ENCODE measurements at regions not wholly inside any gene's neighbourhood (a gene's known extent, or its start where the extent isn't known, plus 50 kb on each side); places are given as distances from the start of the nearest gene placed in this dataset.

DNA sequence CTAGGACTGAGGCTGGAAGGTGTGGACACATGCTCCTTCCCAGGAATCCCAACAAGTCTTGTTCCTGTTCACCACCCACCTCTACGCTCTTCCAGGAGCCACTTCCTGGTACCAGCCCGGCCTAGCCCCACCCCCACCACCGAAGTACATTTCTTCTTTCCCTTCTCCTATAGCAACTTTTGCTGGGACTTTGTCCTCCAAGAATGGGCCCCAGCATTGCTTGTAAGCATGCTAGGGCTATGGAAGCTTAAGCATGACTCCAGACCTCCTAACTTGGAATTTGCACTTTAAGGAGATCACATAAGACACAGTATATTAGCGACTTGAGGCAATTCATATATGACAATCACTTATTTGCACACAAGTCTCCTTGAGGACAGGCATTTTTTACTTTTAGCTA, 462.0 kb upstream of the ARID1B start:
- Mint-ChIP-seq H3K4me3 (ENCODE audit: low read depth) (no peak overlapping the region), H3K9me3 (no peaks in the 10 kb centered on the region), H3K27me3 (ENCODE audit: low read depth) (no peaks in the 10 kb centered on the region), H3K36me3 (ENCODE audit: low read depth) (no peaks in the 10 kb centered on the region), H3K4me1 (ENCODE audit: low read depth) (no peaks in the 10 kb centered on the region), H3K27ac (no peak overlapping the region)
- DNase-seq (ENCODE audit: low spot score) = no peak
- intact Hi-C loops (cut with micrococcal nuclease) = no loop called here

DNA sequence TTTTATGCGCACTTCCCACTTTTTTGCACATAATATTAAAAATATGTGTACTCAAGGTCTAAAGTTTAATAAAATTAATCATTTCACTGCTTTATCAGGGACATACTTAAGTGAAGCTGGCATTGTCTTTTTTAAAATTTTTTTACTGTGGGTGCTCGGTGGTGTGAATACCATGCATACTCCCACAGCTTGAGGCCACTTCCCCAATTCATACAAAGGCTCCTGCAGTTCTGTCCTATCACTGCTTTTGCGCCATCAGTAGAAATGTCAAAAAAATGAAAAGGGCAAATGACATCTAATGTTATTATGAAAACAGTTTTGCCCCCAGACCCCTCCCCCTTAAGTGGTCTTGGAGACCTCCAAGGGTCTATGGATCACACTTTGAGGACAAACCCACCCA, 464.1 kb upstream of the ARID1B start:
- Mint-ChIP-seq H3K4me3 (ENCODE audit: low read depth) (no peak overlapping the region), H3K4me1 (ENCODE audit: low read depth) (no peaks in the 10 kb centered on the region), H3K36me3 (ENCODE audit: low read depth) (no peaks in the 10 kb centered on the region), H3K9me3 (no peaks in the 10 kb centered on the region), H3K27ac (no peak overlapping the region), H3K27me3 (ENCODE audit: low read depth) (no peaks in the 10 kb centered on the region)
- intact Hi-C loops (cut with micrococcal nuclease) = no loop called here
- no peak for DNase-seq (ENCODE audit: low spot score)

DNA sequence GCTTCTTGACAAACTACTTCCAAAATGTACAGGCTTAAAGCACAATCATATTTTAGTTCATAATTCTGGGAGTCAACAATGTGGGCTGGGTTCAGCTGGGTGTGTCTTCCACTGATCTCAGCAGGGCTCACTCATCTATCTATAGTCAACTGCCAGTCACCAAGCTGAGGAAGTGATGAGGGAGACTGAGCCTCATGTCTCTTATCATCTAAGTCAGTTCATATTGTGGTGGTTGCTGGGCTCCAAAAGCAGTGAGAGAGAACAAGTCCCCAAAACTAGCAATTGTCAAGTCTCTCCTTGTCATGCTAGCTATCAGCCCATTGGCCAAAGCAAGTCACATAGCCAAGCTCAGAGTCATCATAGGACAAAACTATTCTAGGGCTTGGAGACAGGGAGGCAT, 465.9 kb upstream of the ARID1B start:
- Mint-ChIP-seq H3K4me1 (ENCODE audit: low read depth) (no peaks in the 10 kb centered on the region), H3K4me3 (ENCODE audit: low read depth) (no peak overlapping the region), H3K27me3 (ENCODE audit: low read depth) (no peaks in the 10 kb centered on the region), H3K9me3 (no peaks in the 10 kb centered on the region), H3K36me3 (ENCODE audit: low read depth) (no peaks in the 10 kb centered on the region), H3K27ac (no peak overlapping the region)
- DNase-seq (ENCODE audit: low spot score) = no peak
- intact Hi-C loops (cut with micrococcal nuclease) = no loop called here

DNA sequence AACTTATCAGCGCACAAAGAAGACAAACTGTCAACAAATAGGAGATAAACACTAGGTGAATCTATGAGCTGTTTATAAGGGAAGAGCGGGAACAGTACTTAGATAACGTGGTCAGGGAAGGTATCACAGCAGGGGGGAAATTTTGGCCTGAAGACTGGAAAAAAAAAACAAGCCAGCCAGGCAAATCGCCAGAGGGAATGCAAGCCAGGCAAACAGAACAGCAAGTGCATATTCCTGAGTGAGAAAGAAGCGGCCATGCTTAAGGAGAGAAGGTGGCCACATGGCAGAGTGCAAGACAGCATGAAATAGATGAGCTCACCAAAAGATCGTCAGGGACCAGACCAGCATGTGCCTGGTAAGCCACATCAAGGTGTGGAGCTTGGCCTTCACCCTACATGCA, 466.5 kb upstream of the ARID1B start:
- Mint-ChIP-seq H3K4me3 (ENCODE audit: low read depth) (no peak overlapping the region), H3K27me3 (ENCODE audit: low read depth) (no peaks in the 10 kb centered on the region), H3K27ac (no peak overlapping the region), H3K4me1 (ENCODE audit: low read depth) (no peaks in the 10 kb centered on the region), H3K9me3 (no peaks in the 10 kb centered on the region), H3K36me3 (ENCODE audit: low read depth) (no peaks in the 10 kb centered on the region)
- no peak for DNase-seq (ENCODE audit: low spot score)
- intact Hi-C loops (cut with micrococcal nuclease) = no loop called here

DNA sequence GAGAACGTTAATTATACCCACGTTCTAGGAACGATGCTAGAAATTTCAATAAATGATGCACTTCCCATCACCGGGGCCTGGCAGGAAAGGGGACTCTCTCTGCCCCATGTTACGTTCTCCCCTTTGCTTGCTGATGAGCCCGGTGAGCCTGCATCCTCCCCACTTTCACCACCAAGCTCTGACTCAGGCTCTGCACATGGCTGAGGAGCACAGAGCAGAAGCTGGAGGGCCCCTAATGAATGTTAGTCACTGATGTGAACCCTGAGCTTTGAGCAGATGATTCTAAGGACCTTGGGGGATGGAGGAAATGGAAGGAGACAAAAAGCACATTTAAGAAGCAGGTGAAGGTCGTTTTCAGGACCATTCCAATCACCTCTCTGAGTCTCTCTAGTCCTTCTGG, 468.2 kb upstream of the ARID1B start:
- Mint-ChIP-seq H3K9me3 (no peaks in the 10 kb centered on the region), H3K27ac (no peak overlapping the region), H3K4me3 (ENCODE audit: low read depth) (no peak overlapping the region), H3K4me1 (ENCODE audit: low read depth) (no peaks in the 10 kb centered on the region), H3K36me3 (ENCODE audit: low read depth) (no peaks in the 10 kb centered on the region), H3K27me3 (ENCODE audit: low read depth) (no peaks in the 10 kb centered on the region)
- intact Hi-C loops (cut with micrococcal nuclease) = no loop called here
- DNase-seq (ENCODE audit: low spot score) = no peak

DNA sequence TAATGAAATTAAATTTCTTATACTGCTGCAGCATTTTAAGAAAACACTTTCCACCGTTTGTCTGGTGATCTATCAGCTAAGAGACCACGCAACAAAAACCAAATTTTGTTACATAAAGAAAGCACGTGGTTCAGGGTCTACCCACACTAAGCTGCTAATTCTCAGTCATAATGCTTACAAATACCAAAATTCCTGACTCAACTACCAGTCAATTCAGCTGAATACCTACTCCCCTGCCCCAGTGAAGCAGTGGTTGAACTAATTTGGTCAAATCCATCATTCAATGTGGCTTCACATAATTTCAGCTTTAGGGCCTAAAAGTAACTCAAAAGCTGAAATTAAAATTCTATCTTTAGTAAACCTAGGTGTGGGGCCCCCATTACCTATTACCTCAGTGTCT, 468.6 kb upstream of the ARID1B start:
- H3K4me1 Mint-ChIP-seq (ENCODE audit: low read depth) = no peaks in the 10 kb centered on the region
- no peaks in the 10 kb centered on the region for H3K36me3 Mint-ChIP-seq (ENCODE audit: low read depth)
- no peak for DNase-seq (ENCODE audit: low spot score)
- H3K4me3 Mint-ChIP-seq (ENCODE audit: low read depth) = no peak overlapping the region
- H3K9me3 Mint-ChIP-seq = no peaks in the 10 kb centered on the region
- intact Hi-C loops (cut with micrococcal nuclease) = no loop called here
- H3K27me3 Mint-ChIP-seq (ENCODE audit: low read depth) = no peaks in the 10 kb centered on the region
- no peak overlapping the region for H3K27ac Mint-ChIP-seq

DNA sequence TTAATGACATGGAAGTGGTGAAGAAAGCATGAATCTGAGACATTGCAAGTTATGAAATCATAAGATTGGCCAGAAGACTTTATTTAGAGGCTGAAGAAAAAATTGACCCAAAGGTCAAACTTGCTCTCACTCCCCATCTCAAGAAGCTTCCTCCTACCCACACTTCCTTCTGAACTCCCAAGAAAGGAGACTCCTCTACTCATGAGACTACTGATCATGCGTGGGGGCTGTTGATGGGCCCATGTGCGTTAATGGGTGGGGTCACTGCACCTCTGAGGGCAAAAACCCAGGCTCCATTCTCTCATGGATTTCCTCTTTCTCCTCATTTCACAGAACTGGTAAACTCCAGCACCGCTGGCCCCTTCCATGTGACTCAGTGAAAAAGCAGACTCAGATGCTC, 470.6 kb upstream of the ARID1B start:
- H3K9me3 Mint-ChIP-seq = no peaks in the 10 kb centered on the region
- no peaks in the 10 kb centered on the region for H3K4me1 Mint-ChIP-seq (ENCODE audit: low read depth)
- no peaks in the 10 kb centered on the region for H3K36me3 Mint-ChIP-seq (ENCODE audit: low read depth)
- intact Hi-C loops (cut with micrococcal nuclease) = no loop called here
- H3K4me3 Mint-ChIP-seq (ENCODE audit: low read depth) = no peak overlapping the region
- no peak overlapping the region for H3K27ac Mint-ChIP-seq
- no peak for DNase-seq (ENCODE audit: low spot score)
- H3K27me3 Mint-ChIP-seq (ENCODE audit: low read depth) = no peaks in the 10 kb centered on the region

DNA sequence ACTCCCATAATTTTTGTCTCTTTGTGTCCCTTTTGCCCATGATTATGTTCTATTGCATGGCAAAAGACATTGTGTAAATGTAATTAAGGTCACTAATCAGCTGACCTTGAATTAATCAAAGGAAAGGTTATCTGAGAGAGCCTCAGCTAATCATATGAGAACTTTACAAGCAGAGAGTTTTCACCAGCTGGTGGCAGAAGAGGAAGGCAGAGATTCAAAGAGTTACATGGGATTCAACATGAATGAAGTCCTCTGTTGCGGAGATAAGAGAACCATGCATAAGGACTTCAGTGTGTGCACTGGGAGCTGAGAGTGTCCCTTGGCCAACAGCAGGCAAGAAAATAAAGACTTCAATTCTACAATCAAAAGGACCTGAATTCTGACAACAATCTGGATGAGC, 494.1 kb upstream of the ARID1B start:
- H3K27ac Mint-ChIP-seq = no peak overlapping the region
- intact Hi-C loops (cut with micrococcal nuclease) = no loop called here
- peaks cover 1% of the 10 kb centered on the region for H3K9me3 Mint-ChIP-seq
- DNase-seq (ENCODE audit: low spot score) = no peak
- H3K36me3 Mint-ChIP-seq (ENCODE audit: low read depth) = no peaks in the 10 kb centered on the region
- no peak overlapping the region for H3K4me3 Mint-ChIP-seq (ENCODE audit: low read depth)
- no peaks in the 10 kb centered on the region for H3K27me3 Mint-ChIP-seq (ENCODE audit: low read depth)
- no peaks in the 10 kb centered on the region for H3K4me1 Mint-ChIP-seq (ENCODE audit: low read depth)

DNA sequence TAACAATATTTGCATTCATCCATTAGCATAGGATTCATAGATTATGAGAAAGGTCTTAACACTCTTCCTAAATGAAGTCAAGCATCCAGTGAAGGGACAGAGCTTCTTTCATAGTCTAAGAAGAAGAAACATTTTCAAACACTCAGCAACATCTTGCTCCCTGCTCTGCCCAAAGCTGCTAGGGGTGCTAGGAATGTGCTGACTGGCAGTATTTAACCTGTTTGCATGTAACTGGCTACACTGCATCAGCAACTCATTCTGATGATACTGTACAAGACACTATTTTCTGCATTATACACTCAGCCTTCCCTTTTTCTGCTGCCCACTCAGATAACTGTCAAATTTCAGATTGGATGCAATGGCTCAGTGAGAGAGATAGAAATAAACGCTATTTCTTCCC, 495.1 kb upstream of the ARID1B start:
- H3K4me1 Mint-ChIP-seq (ENCODE audit: low read depth) = no peaks in the 10 kb centered on the region
- intact Hi-C loops (cut with micrococcal nuclease) = no loop called here
- DNase-seq (ENCODE audit: low spot score) = no peak
- peaks cover 6% of the 10 kb centered on the region for H3K9me3 Mint-ChIP-seq
- H3K27me3 Mint-ChIP-seq (ENCODE audit: low read depth) = peaks cover 3% of the 10 kb centered on the region
- H3K27ac Mint-ChIP-seq = no peak overlapping the region
- H3K4me3 Mint-ChIP-seq (ENCODE audit: low read depth) = no peak overlapping the region
- H3K36me3 Mint-ChIP-seq (ENCODE audit: low read depth) = no peaks in the 10 kb centered on the region

DNA sequence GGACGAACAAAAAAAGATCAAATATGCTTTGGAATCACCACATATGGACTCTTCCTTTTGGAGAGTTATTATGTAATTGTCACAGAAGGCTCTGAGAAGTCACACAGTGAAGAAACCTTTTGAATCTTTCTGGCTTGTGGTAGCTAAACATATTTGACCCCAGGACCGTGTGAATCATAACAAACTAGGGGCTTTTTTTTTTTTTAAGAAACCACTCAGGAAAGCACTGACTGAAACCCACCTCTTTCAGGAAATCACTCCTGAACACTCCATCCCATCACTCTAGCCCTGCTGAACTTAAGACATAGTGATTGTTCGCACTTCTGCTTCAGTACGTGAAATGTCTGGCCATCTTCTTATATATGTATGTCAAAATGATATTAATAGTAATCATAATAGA, 495.9 kb upstream of the ARID1B start:
- H3K4me1 Mint-ChIP-seq (ENCODE audit: low read depth) = no peaks in the 10 kb centered on the region

DNA sequence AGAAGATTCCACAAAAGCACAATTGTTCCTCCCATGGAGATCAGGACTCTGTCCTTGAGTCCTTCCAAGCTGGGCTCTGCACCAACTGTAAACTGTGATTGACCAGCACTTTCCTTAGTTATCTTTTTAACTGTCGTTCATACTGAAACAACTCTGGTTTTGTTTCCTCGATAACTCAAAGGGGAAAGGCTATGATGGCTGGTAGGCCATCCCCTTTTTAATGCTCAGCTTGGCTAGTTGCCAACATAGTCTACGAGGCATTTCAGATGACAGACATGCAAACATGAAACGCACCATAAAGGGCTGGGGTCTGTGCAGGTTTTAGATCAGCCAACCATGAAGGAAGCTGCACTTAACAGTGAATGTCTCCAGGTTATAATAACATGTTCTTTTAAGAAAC, 497.1 kb upstream of the ARID1B start:
- Mint-ChIP-seq H3K27ac (no peak overlapping the region), H3K4me1 (ENCODE audit: low read depth) (no peaks in the 10 kb centered on the region), H3K27me3 (ENCODE audit: low read depth) (peaks cover 3% of the 10 kb centered on the region), H3K4me3 (ENCODE audit: low read depth) (no peak overlapping the region), H3K9me3 (peaks cover 6% of the 10 kb centered on the region), H3K36me3 (ENCODE audit: low read depth) (no peaks in the 10 kb centered on the region)
- no peak for DNase-seq (ENCODE audit: low spot score)
- intact Hi-C loops (cut with micrococcal nuclease) = no loop called here

More for the DNA sequence above, 495.9 kb upstream of the ARID1B start:
- DNase-seq (ENCODE audit: low spot score) = no peak
- H3K27me3 Mint-ChIP-seq (ENCODE audit: low read depth) = peaks cover 3% of the 10 kb centered on the region
- peaks cover 6% of the 10 kb centered on the region for H3K9me3 Mint-ChIP-seq
- intact Hi-C loops (cut with micrococcal nuclease) = no loop called here
- no peak overlapping the region for H3K27ac Mint-ChIP-seq
- no peak overlapping the region for H3K4me3 Mint-ChIP-seq (ENCODE audit: low read depth)
- no peaks in the 10 kb centered on the region for H3K36me3 Mint-ChIP-seq (ENCODE audit: low read depth)

DNA sequence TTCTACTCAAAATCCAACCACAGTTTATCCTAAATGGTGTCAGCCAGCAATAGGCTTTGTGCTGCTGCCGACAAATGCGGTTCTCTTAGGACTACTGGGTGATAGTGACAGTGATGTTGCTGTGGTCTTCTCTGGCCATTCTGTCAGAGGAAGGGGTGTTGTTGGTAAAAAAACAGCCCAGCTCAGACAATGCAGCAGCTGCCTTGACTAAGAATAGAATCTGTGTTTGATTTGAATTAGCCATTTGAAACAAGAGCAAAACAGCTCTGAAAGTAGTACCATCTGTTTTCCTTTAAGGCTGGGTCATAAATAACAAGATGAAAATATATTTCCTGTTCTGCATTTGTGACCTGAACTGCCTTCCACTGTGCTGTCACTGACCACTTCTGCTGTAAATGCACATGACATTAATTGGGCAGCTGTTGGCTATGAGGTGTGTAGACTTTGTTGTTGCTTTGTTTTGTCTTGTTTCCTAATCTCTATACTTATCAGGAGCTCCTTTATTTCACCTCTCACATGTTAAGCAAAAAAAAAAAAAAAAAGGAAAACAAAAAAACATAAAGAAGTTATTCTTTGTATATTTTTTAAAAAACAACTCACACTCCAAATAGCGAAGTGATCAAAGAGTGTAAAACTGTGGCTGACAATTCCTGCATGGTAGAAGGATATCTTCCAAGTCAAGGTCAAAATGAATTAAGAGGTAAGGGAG, 497.8 kb upstream of the ARID1B start:
- intact Hi-C loops (cut with micrococcal nuclease) = no loop called here
- no peak for DNase-seq (ENCODE audit: low spot score)
- H3K4me1 Mint-ChIP-seq (ENCODE audit: low read depth) = no peaks in the 10 kb centered on the region
- H3K27me3 Mint-ChIP-seq (ENCODE audit: low read depth) = peaks cover 3% of the 10 kb centered on the region
- H3K27ac Mint-ChIP-seq = no peak overlapping the region
- peaks cover 6% of the 10 kb centered on the region for H3K9me3 Mint-ChIP-seq
- H3K36me3 Mint-ChIP-seq (ENCODE audit: low read depth) = no peaks in the 10 kb centered on the region
- no peak overlapping the region for H3K4me3 Mint-ChIP-seq (ENCODE audit: low read depth)

DNA sequence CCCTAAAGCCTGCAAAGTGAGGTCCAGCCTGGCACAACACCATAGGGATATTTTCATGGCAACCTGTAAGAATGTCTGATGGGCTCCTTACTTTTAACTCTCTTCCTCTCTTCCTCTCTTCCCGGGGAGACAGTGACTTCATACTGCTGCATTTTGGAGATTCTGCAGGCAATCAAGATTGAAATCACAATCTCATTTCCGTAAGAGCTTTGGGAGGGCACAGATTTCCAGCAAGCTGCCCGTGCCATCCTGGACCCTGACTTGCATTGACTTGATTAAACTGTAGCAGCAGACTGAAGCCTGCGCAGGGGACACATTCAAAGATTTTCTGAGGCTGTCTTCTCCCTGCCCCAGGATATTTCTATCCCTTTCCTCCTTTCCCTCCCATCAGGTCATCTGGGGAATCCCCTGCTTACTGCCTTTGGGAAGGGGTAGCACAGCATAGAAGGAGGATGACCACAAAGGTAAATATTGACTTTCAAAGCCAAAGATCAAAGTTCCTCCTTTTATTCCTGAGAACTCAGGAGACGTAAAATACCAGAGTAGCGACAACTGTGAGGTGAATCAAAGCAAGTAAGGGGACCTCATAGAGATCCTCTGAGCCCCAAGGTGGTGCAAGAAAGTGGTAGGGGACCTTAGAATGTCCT, 504.0 kb upstream of the ARID1B start:
- Mint-ChIP-seq H3K9me3 (peaks cover 5% of the 10 kb centered on the region), H3K27ac (no peak overlapping the region), H3K4me1 (ENCODE audit: low read depth) (peaks cover 14% of the 10 kb centered on the region), H3K4me3 (ENCODE audit: low read depth) (no peak overlapping the region), H3K27me3 (ENCODE audit: low read depth) (peaks cover 3% of the 10 kb centered on the region), H3K36me3 (ENCODE audit: low read depth) (no peaks in the 10 kb centered on the region)
- intact Hi-C loops (cut with micrococcal nuclease) = no loop called here
- no peak for DNase-seq (ENCODE audit: low spot score)

All from activated T-helper 2 cell treated with anti-CD3 and anti-CD28 coated beads, Interferon-gamma antibody, Interleukin-2, Interleukin-4, amounts not matched to agents 10 μg/mL and 5 μg/mL and 100 μg/mL, durations not matched to agents 14 hours and 24 hours and 36 hours (primary cell).